Upper lobe of left lung (tissue), 6 donors: ENCODE measurements at regions not wholly inside any gene's neighbourhood (a gene's known extent, or its start where the extent isn't known, plus 50 kb on each side); places are given as distances from the start of the nearest gene placed in this dataset.

Experiments used
- ATAC-seq, 2 donors: fragments of 200-7000 bp; cut with Tn5 transposase; one replicate each; pipeline ENCODE4 v1.9.1; 2022; ENCODE audit warnings: mild to moderate bottlenecking in 2 of 2, moderate library complexity in 2 of 2; ENCODE audit not compliant: low FRiP score in 2 of 2
- DNase-seq, 2 donors: peaks; one replicate each; pipeline ENCODE4 v3.0.0-alpha.2; 2019 to 2020
- H3K27ac ChIP-seq, 4 donors: fragments of 200-600 bp; sonication (generic); one replicate each; pipeline ENCODE4 v1.5.1; 2016 to 2019
- H3K27me3 ChIP-seq, 4 donors: fragments of 200-600 bp; sonication (generic); one replicate each; pipeline ENCODE4 v1.5.1; 2017 to 2019
- H3K36me3 ChIP-seq, 4 donors: fragments of 200-600 bp; sonication (generic); one replicate each; pipeline ENCODE4 v1.5.1; 2016 to 2019
- H3K4me1 ChIP-seq, 4 donors: fragments of 200-600 bp; sonication (generic); one replicate each; pipeline ENCODE4 v1.5.1; 2018 to 2019
- H3K4me3 ChIP-seq, 4 donors: fragments of 200-600 bp; sonication (generic); one replicate each; pipeline ENCODE4 v1.5.1; 2017 to 2019; ENCODE audit warnings: mild to moderate bottlenecking in 2 of 4, moderate library complexity in 1 of 4
- H3K9me3 ChIP-seq, 4 donors: fragments of 200-600 bp; sonication (generic); one replicate each; pipeline ENCODE4 v1.5.1; 2018 to 2019
- EP300 ChIP-seq, 4 donors: sonication (generic); formaldehyde crosslinking; IDR thresholded peaks; one replicate each; pipeline ENCODE4 v1.5.1; 2017; ENCODE audit warnings: antibody characterized with exemption in 4 of 4, control low read depth in 2 of 4
- POLR2A ChIP-seq, 4 donors: fragments of 450-650 bp; IDR thresholded peaks; one replicate each; pipeline ENCODE4 v1.5.1; 2016 to 2017; ENCODE audit warnings: antibody characterized with exemption in 4 of 4, mild to moderate bottlenecking in 2 of 4
- POLR2AphosphoS5 ChIP-seq, 2 donors: sonication (generic); formaldehyde crosslinking; IDR thresholded peaks; one replicate each; pipeline ENCODE4 v1.5.1; 2017; ENCODE audit warnings: antibody characterized with exemption in 2 of 2
- WGBS, 2 donors: methylation state at CpG; one replicate each; pipeline ENCODE4 v1.1.5; 2017 to 2018; 5-methylcytosine and 5-hydroxymethylcytosine counted together
- TF ChIP-seq, protein P1 (sequence below), 6 experiments: fragments of 450-650 bp in 4 of 6; fragments of 200-600 bp in 2 of 6; sonication (generic) in 2 of 6; IDR thresholded peaks; one replicate each; pipeline ENCODE4 v1.5.1; 2016 to 2019; ENCODE audit warnings: antibody characterized with exemption in 6 of 6
- donor health status: DM: no; HTN: no; CAD: no; lungs with moderate emphysema.
- donor health status: DM: no; HTN: yes; CAD: no; lungs with severe emphysema.

- no peak overlapping the region for H3K4me3 ChIP-seq
- no peaks in the 10 kb centered on the region for H3K27me3 ChIP-seq
- TF ChIP-seq POLR2A (IDR thresholded peaks at IDR 0.05) (no peak), EP300 (IDR thresholded peaks at IDR 0.05) (no peak), POLR2AphosphoS5 (IDR thresholded peaks at IDR 0.05) (no peak)
- TF ChIP-seq, protein P1, sequence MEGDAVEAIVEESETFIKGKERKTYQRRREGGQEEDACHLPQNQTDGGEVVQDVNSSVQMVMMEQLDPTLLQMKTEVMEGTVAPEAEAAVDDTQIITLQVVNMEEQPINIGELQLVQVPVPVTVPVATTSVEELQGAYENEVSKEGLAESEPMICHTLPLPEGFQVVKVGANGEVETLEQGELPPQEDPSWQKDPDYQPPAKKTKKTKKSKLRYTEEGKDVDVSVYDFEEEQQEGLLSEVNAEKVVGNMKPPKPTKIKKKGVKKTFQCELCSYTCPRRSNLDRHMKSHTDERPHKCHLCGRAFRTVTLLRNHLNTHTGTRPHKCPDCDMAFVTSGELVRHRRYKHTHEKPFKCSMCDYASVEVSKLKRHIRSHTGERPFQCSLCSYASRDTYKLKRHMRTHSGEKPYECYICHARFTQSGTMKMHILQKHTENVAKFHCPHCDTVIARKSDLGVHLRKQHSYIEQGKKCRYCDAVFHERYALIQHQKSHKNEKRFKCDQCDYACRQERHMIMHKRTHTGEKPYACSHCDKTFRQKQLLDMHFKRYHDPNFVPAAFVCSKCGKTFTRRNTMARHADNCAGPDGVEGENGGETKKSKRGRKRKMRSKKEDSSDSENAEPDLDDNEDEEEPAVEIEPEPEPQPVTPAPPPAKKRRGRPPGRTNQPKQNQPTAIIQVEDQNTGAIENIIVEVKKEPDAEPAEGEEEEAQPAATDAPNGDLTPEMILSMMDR (IDR thresholded peaks at IDR 0.05), result no peak
- H3K36me3 ChIP-seq, result no peaks in the 10 kb centered on the region
- DNase-seq (no peak), ATAC-seq (no peak)
- H3K4me1 ChIP-seq, result no peaks in the 10 kb centered on the region
- no peaks in the 10 kb centered on the region for H3K9me3 ChIP-seq
- 87 to 92% methylated on average over 3 of the region's 3 CpGs for WGBS, 2 donors
- no peak overlapping the region for H3K27ac ChIP-seq
Measured at GRCh38 chr9:100914266-100914665, 114.3 kb upstream of the PLPPR1 start.

- no peaks in the 10 kb centered on the region for H3K27me3 ChIP-seq
- no peaks in the 10 kb centered on the region for H3K4me1 ChIP-seq
- H3K36me3 ChIP-seq, result no peaks in the 10 kb centered on the region
- no peak for ATAC-seq
- no peak overlapping the region for H3K4me3 ChIP-seq
- no peak for DNase-seq
- TF ChIP-seq POLR2A (IDR thresholded peaks at IDR 0.05), result no peak
- TF ChIP-seq EP300 (IDR thresholded peaks at IDR 0.05), result no peak
- TF ChIP-seq POLR2AphosphoS5 (IDR thresholded peaks at IDR 0.05), result no peak
- no peak overlapping the region for H3K27ac ChIP-seq
- WGBS, 2 donors, result 91 to 96% methylated on average over 3 of the region's 3 CpGs
- H3K9me3 ChIP-seq, result no peaks in the 10 kb centered on the region
Measured at GRCh38 chr9:100919506-100919905, 109.0 kb upstream of the PLPPR1 start.

DNA sequence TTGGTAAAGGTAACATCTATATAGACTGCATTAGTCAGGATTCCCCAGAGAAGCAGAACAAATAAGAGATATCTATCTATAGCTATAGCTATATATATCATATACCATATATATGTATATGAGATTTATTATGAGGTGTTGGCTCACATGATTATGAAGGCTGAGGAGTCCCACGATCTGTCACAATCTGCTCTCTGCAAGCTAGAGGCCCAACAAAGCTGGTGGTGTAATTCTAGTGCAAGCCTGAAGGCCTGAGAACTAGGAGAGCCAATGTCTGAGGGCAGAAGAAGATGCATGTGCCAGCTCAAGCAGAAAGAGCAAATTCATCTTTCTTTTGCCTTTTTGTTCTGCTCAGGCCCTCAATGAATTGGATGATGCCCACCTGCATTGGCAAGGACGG lies 102.2 kb upstream of the PLPPR1 start:
- Histone ChIP-seq H3K4me3 (no peak overlapping the region), H3K9me3 (no peaks in the 10 kb centered on the region), H3K4me1 (no peaks in the 10 kb centered on the region), H3K27ac (no peak overlapping the region), H3K27me3 (no peaks in the 10 kb centered on the region), H3K36me3 (no peaks in the 10 kb centered on the region)
- WGBS, 2 donors, result 77 to 83% methylated on average over 2 of the region's 2 CpGs
- no peak for TF ChIP-seq POLR2A (IDR thresholded peaks at IDR 0.05)
- TF ChIP-seq, protein P1 (IDR thresholded peaks at IDR 0.05), result no peak
- no peak for TF ChIP-seq EP300 (IDR thresholded peaks at IDR 0.05)
- no peak for TF ChIP-seq POLR2AphosphoS5 (IDR thresholded peaks at IDR 0.05)
- DNase-seq, result no peak
- no peak for ATAC-seq

DNA sequence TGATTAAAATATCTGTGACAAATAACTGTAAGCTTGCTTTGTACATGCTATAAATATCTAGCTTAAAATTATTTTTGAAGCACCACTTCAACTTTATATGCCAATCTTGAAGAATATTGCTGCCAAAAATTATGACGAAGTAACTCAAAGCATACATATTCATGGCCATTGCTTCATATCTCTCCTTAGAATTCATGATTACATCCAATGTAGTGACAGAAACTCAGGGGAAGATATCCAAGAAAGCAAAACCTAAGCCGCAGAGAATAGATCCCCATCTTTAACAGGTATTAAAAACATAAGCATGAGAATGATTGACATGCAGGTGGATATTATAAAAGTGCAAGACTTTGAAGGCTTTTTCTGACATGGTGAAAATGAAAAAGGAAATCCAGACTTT lies 100.8 kb upstream of the PLPPR1 start:
- H3K9me3 ChIP-seq, result no peaks in the 10 kb centered on the region
- 92 to 94% methylated on average over 2 of the region's 2 CpGs for WGBS, 2 donors
- H3K36me3 ChIP-seq, result no peaks in the 10 kb centered on the region
- TF ChIP-seq, protein P1 (IDR thresholded peaks at IDR 0.05), result no peak
- TF ChIP-seq POLR2AphosphoS5 (IDR thresholded peaks at IDR 0.05) (no peak), EP300 (IDR thresholded peaks at IDR 0.05) (no peak), POLR2A (IDR thresholded peaks at IDR 0.05) (no peak)
- H3K27ac ChIP-seq, result no peak overlapping the region
- ATAC-seq, result no peak
- H3K4me1 ChIP-seq, result no peaks in the 10 kb centered on the region
- H3K27me3 ChIP-seq, result no peaks in the 10 kb centered on the region
- no peak overlapping the region for H3K4me3 ChIP-seq
- no peak for DNase-seq

DNA sequence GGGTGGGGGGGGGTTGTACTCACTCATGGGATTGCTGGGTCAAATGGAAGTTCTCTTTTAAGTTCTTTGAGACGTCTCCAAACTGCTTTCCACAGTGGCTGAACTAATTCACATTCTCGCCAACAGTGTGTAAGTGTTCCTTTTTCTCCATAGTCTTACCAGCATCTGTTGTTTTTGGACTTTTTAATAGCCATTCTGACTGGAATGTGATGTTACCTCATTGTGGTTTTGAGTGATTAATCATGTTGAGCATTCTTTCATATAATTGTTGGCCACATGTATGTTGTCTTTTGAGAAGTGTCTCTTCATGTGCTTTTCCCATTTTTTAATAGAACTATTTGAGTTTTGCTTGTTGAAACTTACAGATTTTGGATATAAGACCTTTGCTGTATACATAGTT lies 94.9 kb upstream of the PLPPR1 start:
- Histone ChIP-seq H3K4me1 (no peaks in the 10 kb centered on the region), H3K4me3 (no peak overlapping the region), H3K27me3 (no peaks in the 10 kb centered on the region), H3K9me3 (no peaks in the 10 kb centered on the region), H3K27ac (no peak overlapping the region), H3K36me3 (no peaks in the 10 kb centered on the region)
- TF ChIP-seq POLR2AphosphoS5 (IDR thresholded peaks at IDR 0.05) (no peak), POLR2A (IDR thresholded peaks at IDR 0.05) (no peak)
- TF ChIP-seq, protein P1 (IDR thresholded peaks at IDR 0.05), result no peak
- DNase-seq (no peak), ATAC-seq (peak in 1 of 2 donors; percentile 59)
- 65 to 72% methylated on average over 2 of the region's 2 CpGs for WGBS, 2 donors
